Neuron (in vitro differentiated cells): ENCODE measurements at regions not wholly inside any gene's neighbourhood (a gene's known extent, or its start where the extent isn't known, plus 50 kb on each side); places are given as distances from the start of the nearest gene placed in this dataset.
"Not testable (repeated sequence)": the region's sequence is repeated elsewhere in the genome, so short reads cannot be mapped to it uniquely, and the experiment has no call there.

Experiments
- H2AFZ ChIP-seq: one replicate; pipeline ENCODE4 v1.6.1; 2013; ENCODE audit warnings: low read depth, mild to moderate bottlenecking, inconsistent platforms, low read length, moderate library complexity
- H3K27me3 ChIP-seq: one replicate; pipeline ENCODE4 v1.6.1; 2013; ENCODE audit warnings: low read length; ENCODE audit not compliant: insufficient read depth
- H3K36me3 ChIP-seq: one replicate; pipeline ENCODE4 v1.6.1; 2013; ENCODE audit warnings: low read length; ENCODE audit not compliant: insufficient read depth
- H3K4me1 ChIP-seq: one replicate; pipeline ENCODE4 v1.6.1; 2013; ENCODE audit warnings: low read length; ENCODE audit not compliant: insufficient read depth
- H3K4me3 ChIP-seq: 2 replicates; pipeline ENCODE4 v1.5.1; 2013; ENCODE audit warnings: mild to moderate bottlenecking, low read length, moderate library complexity
- H3K9me3 ChIP-seq: one replicate; pipeline ENCODE4 v1.6.1; 2013; ENCODE audit warnings: low read length

DNA sequence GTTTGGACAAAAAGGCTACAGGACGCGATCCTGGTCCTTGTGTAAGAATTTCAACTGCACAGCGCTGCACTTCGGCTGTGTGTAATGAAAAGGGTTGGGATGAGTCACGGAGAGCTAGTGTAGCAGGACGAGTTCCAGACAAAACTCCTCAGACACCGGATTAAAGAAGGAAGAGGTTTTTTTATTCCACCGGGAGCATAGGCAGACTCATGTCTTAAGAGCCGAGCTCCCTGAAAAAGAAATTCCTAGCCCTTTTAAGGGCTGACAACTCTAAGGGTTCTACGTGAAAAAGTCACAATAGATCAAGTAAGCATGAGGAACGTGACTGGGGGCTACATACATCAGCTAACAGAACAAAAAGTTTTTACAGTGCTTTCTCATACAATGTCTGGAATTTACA lies 54.8 kb upstream of the FAM90A1 start:
- H3K4me3 ChIP-seq, result not testable (repeated sequence)

GRCh38 chr12:8285681-8286080 lies 58.3 kb upstream of the FAM90A1 start:
- H3K4me3 ChIP-seq, H3K27me3 ChIP-seq, H2AFZ ChIP-seq, H3K9me3 ChIP-seq, H3K36me3 ChIP-seq, H3K4me1 ChIP-seq: not testable (repeated sequence)

More for the DNA sequence above, 54.8 kb upstream of the FAM90A1 start:
- H3K4me1 ChIP-seq, H3K27me3 ChIP-seq, H3K9me3 ChIP-seq, H3K36me3 ChIP-seq, H2AFZ ChIP-seq: not testable (repeated sequence)

DNA sequence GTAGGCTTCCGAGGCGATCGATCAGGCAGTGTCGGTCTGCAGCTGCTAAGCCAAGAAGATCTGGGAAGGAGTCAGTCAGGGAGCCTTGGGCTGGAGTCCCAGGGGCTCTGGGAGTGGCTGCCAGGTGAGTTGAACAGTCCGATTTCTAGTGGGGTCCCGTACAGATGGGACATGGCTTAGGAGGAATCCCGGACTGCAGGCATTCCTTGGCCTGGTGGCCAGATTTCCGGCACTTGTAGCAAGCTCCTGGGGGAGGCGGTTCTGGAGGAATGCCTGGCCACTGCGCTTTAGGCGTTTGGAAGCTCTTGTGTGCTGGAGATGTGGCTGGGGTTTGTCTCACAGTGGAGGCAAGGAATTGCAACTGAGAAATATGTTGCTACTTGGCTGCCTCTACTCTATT lies 64.3 kb upstream of the FAM90A1 start:
- H3K27me3 ChIP-seq, H3K4me3 ChIP-seq, H3K9me3 ChIP-seq, H3K36me3 ChIP-seq, H2AFZ ChIP-seq, H3K4me1 ChIP-seq: not testable (repeated sequence)

DNA sequence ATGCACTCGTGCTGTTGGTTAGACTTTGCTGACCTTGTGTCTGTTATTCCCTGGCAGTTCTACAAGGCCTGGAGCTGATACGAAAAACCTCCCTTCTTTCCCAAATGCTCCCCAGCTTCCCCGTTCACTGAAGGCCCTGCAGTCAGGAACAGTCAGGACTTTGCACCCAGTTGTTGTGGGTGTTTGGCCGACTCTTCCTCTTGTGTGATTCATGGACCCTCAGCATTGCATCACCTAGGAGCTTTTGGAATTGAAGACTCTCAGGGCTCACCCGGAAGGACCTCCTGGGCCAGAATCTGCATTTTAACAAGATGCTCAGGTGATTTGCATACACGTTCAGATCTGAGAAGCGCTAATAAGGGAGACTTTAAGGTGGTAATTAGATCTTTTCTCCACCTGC lies 67.2 kb upstream of the FAM90A1 start:
- H3K4me1 ChIP-seq, H3K27me3 ChIP-seq, H3K4me3 ChIP-seq, H2AFZ ChIP-seq, H3K36me3 ChIP-seq, H3K9me3 ChIP-seq: not testable (repeated sequence)

DNA sequence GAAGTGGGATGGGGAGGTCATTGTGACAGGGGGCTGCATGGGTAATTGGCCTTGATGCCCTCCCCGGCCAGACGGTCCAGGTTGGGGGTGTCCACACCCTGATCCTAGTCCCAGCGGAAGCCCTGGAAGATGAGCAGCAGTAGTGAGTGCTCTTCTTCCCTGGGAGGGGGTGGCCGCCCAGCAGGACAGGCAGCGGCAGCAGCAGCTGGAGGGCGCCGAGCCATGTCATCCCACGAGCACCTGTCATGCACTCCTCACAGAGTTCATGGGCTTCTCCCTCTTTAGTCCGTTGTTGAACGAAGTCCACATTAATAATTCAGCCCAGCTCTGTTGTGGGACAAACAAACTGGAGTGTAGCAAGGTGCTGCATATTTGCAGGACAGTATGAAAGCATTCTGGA lies 81.2 kb upstream of the FAM90A1 start:
- H2AFZ ChIP-seq, H3K4me1 ChIP-seq, H3K27me3 ChIP-seq, H3K36me3 ChIP-seq, H3K9me3 ChIP-seq, H3K4me3 ChIP-seq: not testable (repeated sequence)

GRCh38 chr12:8315997-8316396 lies 88.6 kb upstream of the FAM90A1 start:
- not testable (repeated sequence) for H3K36me3 ChIP-seq, H2AFZ ChIP-seq, H3K4me1 ChIP-seq, H3K4me3 ChIP-seq, H3K9me3 ChIP-seq, H3K27me3 ChIP-seq

GRCh38 chr12:8317675-8318074 lies 90.3 kb upstream of the FAM90A1 start:
- H3K36me3 ChIP-seq, H3K27me3 ChIP-seq, H3K4me1 ChIP-seq, H3K9me3 ChIP-seq, H2AFZ ChIP-seq, H3K4me3 ChIP-seq: not testable (repeated sequence)

DNA sequence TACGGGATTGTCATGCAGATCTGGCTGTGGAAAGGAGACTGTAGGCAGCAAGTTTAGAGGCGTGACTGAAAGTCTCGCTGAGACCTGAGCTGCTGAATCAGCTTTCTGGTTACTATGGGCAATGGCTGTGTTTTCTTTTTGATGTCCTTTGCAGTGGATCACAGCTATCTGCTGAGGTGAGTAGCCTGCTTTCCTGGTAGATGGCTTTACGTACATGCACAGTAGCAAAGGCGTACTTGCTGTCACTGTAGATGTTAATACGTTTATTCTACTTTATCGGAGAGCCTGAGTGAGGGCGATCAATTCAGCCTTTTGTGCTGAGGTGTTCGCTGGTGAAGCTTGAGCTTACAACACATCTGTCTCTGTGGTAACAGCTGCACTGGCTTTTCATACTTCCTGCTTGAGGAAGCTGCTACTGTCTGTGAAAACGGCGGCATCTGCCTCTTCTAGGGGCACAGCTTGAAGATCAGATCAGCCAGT lies 92.9 kb upstream of the FAM90A1 start:
- H3K9me3 ChIP-seq, H3K36me3 ChIP-seq, H3K27me3 ChIP-seq, H3K4me1 ChIP-seq, H3K4me3 ChIP-seq, H2AFZ ChIP-seq: not testable (repeated sequence)

DNA sequence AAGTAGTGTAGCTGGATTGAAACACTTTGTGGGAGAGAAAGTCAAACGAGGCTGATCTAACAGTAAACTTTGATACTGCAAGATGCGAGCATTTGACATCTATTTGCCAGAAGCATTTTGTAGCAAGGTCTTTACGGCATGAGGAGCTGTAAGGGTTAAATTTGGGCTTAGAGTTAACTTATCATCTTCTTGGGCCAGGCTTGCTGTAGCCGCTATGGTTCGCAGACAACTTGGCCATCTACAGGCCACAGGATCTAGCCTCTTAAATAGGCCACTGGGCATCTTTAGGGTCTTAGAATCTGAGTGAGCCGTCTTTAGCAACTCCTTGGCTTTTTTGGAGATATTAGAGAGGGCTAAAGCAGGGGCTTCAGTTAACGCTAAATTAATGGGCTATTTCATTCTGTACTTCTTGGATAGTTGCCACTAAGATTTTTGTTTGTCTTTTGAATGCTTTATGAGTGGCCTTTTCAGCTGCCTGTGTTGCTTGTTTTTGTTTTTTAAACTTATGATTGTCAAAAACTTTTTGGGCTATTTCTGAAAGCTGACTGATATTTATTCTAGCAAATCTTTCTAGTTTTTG lies 93.5 kb upstream of the FAM90A1 start:
- not testable (repeated sequence) for H3K4me3 ChIP-seq, H2AFZ ChIP-seq, H3K9me3 ChIP-seq, H3K36me3 ChIP-seq, H3K4me1 ChIP-seq, H3K27me3 ChIP-seq

DNA sequence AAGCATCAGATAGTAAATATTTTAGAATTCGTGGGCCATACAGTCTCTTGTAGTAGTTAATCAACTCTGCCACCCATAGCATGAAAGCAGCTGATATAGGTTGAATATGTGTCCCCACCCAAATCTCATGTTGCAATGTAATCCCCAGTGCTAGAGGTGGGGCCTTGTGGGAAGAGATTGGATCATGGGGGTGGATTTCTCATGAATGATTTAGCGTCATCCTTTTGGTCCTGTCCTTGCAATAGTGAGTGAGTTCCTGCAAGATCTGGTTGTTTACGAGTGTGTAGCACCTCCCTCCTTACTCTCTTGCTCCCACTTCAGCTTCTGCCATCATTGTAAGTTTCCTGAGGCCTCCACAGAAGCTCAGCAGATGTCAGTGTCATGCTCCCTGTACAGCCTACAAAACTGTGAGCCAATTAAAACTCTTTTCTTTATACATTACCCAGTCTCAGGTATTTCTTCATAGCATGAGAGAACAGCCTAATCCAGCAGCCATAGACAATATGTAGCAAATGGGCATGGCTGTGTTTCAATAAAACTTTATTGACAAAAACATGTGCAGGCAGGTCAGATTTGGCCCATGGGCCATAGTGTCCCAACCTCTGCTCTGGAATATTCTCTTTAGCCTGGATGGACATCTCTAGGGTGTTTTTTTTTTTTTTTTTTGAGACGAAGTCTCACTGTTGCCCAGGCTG lies 97.9 kb upstream of the FAM90A1 start:
- H2AFZ ChIP-seq, H3K27me3 ChIP-seq, H3K9me3 ChIP-seq, H3K36me3 ChIP-seq, H3K4me1 ChIP-seq, H3K4me3 ChIP-seq: not testable (repeated sequence)

- not testable (repeated sequence) for H3K9me3 ChIP-seq, H3K4me1 ChIP-seq, H3K27me3 ChIP-seq, H3K36me3 ChIP-seq, H2AFZ ChIP-seq, H3K4me3 ChIP-seq
Observed at GRCh38 chr12:8328835-8329234, 101.4 kb upstream of the FAM90A1 start.

GRCh38 chr12:8332373-8332772 lies 105.0 kb upstream of the FAM90A1 start:
- not testable (repeated sequence) for H3K4me3 ChIP-seq, H3K27me3 ChIP-seq, H3K4me1 ChIP-seq, H3K9me3 ChIP-seq, H3K36me3 ChIP-seq, H2AFZ ChIP-seq

DNA sequence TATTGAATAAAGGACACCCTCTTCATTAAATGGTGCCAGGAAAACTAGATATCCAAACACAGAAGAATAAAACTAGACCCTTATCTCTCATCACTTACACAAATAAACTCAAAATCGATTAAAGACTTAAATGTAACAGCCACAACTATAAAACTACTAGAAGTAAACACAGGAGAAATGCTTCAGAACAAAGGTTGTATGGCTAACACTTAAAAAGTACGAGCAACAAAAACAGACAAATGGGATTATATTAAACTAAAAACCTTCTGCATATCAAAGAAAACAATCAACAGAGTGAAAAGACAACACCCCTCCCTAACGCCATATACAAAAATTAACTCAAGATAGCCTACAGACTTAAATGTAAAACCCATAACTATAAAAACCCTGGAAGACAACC lies 104.7 kb upstream of the CLEC6A start:
- not testable (repeated sequence) for H3K9me3 ChIP-seq

DNA sequence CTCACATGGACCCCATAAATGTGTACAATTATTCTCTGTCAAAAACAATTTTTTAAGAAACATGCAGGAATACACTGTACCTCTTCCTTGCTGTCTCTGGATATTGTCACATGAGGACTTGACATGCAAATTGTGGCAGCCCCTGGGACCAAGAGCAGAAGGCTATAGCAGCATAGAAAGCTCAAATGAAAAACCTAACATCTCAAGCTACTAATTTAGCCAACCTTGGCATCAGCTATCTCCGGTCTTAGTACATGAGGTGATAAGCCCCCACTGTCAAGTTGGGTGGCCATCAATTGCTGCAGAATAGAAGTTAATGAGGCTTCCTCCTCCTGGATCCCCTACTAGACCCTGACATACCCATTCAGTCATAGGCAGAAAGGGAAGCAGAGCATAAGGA lies 101.0 kb upstream of the CLEC6A start:
- not testable (repeated sequence) for H3K27me3 ChIP-seq, H3K36me3 ChIP-seq, H2AFZ ChIP-seq, H3K9me3 ChIP-seq, H3K4me1 ChIP-seq, H3K4me3 ChIP-seq

More for the DNA sequence above, 104.7 kb upstream of the CLEC6A start:
- not testable (repeated sequence) for H3K27me3 ChIP-seq, H3K4me1 ChIP-seq, H3K4me3 ChIP-seq, H3K36me3 ChIP-seq, H2AFZ ChIP-seq
